ENCODE measurements at regions not wholly inside any gene's neighbourhood (a gene's known extent, or its start where the extent isn't known, plus 50 kb on each side); places are given as distances from the start of the nearest gene placed in this dataset.
"Not testable (repeated sequence)": the region's sequence is repeated elsewhere in the genome, so short reads cannot be mapped to it uniquely, and the experiment has no call there.

DNA sequence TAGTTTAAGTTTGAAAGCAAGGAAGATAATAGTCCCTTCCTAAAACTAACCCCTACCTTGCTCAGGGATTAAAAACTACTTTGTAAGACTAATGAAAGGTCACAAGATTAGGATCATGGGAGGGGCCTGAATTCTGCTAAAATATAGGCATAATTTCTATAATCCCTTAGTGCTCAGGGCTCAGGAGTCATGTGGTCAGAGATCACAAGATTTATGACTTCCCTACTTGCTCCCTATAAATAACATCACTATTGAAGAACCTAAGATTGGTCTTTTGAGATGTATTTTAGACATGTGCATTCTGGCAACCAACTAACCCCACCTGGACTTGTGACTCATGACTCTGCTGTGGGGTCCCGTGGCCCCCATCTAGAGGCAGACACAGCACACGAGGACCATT lies 81.1 kb downstream of the STMND1 start:
- DNase-seq: no peak

DNA sequence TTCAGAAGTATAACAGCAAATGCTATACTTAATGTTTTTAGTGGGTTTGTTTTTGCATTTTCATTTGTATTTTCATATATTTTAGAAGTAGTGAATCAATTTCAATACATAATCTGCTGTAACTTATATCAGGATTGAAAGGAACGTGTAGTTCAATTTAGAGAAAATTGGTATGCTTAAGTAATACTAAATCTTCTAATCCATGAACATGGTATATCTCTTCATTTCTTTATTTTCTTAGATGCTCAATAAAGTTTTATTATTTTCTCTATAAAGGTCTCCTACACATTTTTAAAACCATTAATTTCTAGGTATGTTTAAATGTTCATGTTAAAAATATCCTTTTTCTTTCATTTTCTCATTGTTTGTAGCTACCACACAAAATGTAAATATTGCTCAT lies 85.1 kb downstream of the STMND1 start:
- no peak for DNase-seq

DNA sequence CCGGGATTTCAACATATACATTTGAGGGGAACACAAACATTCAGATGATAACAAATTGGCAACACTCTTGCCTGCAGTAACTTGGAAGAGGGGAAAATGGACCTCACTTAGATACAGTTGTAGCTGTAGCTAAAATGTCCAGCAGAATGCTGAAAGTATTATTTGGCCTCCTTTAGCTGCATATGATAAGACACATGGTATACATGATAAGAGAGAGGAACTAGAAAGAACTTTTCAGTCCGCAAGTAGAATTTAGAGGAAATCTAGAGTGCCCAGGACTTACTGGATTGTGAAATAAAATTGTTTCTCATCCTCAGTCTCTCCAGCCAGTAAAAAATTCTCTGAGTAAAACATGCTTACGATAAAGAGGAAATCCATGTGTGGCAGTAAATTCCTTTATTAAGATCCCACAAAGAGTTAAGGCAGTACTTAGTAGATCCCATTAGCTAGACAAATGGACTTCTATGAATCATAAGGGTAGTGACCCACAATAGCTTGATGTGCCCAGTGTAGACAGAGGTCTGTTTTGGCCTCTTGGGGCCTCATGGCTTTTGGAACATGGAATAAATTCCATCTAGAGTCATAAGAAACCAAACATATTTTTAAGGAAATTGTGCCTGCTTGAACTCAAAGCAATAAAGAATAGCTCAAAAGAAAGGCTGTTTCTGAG lies 87.9 kb upstream of the RBM24 start:
- DNase-seq: peak; percentile 2 to 3

DNA sequence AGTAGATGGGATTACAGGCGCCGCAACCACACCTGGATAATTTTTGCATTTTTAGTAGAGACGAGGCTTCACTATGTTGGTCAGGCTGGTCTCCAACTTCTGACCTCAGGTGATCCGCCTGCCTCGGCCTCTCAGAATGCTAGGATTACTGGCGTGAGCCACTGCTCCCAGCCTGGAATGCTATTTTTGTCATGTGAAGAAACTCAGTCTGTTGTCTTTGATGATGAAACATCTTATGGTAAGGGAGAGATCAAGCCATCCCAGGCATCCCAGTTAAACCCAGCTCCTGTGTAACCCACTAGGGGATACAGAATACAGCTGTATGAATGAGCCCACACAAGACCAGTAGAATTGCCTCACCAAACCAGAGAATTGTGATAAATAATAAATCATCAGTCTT lies 83.6 kb upstream of the RBM24 start:
- DNase-seq: no peak

DNA sequence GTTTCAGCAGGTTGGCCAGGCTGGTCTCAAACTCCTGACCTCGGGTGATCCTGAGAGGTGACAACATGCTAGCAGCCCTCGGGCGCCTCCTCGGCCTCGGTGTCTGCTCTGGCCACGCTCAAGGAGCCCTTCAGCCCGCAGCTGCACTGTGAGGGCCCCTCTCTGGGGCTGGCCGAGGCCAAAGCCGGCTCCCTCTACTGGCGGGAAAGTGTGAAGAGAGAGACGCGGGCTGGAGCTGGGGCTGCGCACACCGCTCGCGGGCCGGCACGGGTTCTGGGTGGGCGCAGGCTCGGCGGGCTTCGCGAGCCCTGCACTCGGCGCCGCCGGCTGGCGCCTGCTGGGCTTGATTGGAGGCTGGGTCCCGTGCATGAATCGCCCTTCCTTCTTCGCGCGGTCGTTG lies 80.8 kb upstream of the RBM24 start:
- DNase-seq: no peak

DNA sequence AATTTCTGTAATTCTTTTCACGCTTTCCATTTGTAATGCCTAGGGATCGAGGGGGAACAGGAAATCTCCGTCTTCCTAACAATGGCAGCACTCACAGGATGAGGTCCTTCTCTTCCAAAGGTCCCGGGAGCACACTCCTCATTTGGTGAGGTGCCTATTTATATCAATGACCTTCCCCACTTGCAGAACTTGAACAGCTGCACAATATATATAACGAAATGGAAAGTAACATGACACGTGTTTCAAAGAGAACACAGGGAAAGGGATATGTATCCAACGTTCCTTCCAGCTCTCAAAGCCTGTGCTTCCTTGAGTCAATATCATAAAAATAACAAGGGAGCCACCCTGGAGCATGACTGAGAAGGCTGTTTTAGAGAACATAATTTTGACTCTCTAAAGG lies 78.6 kb upstream of the RBM24 start:
- DNase-seq: no peak

DNA sequence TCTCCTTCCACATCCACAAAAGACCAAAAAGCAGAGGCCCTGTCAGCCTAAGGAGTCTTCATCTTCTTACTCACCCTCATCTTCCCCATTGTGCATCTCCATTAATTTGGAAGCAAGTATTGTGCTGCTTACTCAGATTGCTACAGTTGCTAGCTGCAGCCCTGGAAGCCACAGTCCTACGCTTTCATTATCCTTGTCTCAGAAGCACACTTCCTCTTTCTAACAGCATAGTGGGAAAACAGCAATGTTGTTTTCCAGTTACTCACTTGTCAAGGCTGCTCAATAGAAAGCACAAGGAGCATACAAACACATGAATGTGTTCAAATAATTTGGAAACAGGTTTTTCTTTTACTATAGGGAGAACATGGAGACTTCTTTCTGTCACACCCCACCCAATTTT lies 76.6 kb upstream of the RBM24 start:
- DNase-seq: peak in 1 of 2 donors; percentile 25

DNA sequence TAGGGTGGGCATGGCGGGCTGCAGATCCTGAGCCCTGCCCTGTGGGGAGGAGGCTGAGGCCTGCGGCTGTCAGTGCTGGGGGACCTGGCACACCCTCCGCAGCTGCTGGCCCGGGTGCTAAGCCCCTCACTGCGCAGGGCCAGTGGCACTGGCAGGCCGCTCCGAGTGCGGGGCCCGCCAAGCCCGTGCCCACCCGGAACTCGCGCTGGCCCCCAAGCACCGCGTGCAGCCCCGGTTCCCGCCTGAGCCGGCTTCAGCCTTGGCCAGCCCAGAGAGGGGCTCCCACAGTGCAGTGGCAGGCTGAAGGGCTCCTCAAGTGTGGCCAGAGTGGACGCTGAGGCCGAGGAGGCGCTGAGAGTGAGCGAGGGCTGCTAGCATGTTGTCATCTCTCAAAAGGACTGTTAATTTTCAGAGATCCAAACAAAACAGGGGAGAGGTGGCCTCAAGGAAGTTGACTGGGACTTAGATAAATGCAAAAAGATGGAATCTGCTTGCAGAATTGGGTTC lies 74.5 kb upstream of the RBM24 start:
- no peak for DNase-seq

DNA sequence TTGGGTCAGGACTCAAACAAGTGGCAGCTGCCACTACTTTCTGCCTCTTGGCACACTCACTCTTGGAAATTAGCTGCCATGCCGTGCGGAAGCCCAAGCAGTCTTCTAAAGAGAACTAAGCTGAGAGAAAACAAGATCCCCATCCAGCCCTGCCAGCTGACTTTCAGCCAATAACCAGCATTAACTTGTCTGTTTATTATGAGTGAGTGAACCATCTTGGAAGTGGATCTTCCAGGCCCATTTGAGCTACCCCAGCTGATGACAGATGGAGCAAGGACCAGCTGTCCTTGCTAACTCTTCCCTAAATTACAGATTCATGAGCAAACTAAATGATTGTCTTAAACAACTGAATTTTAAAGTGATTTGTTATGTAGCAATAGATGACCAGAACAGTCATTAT lies 73.9 kb upstream of the RBM24 start:
- DNase-seq: no peak

DNA sequence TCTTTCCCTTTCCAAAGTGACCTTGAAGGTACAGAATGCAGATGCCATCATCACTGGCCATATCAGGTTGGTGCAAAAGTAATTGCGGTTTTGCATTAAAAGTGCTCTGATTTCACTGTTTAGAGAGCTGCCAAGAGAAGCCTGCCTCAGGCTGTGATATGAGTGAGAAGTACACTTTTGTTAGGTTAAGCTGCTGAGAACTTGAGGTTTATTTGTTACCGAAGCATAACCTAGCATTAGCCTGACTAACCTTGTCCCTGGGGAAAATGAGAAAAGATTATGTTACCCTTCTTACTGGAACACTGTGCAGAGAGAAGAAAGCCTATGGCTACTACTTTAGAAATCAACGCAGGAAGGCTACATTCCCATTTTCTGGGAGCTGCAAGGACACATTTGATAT lies 70.5 kb upstream of the RBM24 start:
- DNase-seq: no peak

DNA sequence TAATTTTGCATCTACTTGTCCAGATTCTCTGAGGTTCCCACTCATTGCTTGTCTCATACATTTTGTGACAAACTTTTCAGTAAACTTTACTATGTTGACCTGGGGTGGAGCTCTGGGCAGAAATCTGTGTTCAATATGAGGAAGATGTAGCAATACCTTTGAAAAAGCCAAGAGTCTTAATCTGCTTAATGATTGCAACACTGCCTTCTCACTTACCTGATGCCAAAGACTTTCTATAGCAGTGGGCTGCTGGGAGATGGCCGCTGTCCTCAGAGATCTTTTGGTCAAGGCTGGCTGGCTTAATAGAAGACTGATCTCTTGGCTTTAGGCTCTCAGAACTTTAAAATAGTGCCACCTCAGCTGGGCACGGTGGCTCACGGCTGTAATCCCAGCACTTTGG lies 70.1 kb upstream of the RBM24 start:
- DNase-seq: no peak

DNA sequence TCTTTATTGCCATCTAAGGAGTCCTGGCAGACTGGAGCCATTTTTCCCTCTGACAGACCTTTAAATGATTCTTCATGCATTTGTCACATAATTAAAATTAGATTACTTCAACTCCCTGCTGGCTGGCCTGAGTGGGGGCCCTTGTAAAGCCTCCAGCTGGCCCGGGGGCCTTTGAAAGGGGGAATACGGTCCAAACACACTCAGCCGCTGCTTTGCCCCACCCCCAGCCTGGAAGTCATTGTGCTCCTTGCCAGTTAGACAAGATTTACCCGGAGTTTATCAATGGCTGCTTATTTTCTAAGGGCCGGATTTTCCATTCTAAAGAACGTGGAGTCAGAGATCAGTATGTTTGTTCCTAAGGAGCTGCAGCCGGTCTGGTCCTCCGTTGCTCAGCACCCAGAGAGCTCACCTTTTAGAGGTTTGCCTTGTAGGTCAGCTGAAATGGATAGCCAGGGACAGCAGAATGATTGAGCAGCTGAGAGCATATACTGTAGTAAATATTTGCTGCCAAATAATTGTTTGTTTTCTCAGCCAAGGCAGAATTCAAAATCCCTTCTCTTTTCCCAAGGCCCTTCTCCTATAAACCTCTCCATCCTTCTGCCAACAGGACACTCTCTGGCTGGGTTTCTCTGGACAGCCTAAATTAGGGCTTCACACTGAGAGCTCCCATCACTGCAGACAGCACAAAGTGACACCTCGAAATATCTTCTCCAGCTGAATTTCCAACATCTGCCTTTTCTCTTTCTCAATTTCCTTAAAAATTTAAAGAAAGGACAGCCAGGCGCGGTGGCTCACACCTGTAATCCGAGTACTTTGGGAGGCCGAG lies 68.4 kb upstream of the RBM24 start:
- no peak for DNase-seq

DNA sequence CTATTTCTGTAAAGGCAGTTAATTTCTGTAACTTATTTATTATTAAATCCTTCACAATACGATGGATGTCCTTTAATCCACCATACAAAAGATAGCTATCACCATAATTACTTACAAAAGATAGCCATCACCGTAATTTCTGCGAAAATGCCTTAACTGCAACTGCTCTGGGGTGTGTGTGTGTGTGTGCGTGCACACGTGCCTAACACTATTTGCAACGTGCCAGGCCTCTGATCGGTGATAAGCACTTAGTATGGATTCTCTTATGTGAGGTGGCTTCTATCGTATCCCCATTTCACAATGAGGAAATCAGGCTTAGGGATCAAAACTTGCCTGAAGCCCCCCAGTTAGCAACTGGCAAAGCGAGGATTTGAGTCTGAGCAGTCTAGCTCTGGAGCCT lies 67.1 kb upstream of the RBM24 start:
- DNase-seq: no peak

DNA sequence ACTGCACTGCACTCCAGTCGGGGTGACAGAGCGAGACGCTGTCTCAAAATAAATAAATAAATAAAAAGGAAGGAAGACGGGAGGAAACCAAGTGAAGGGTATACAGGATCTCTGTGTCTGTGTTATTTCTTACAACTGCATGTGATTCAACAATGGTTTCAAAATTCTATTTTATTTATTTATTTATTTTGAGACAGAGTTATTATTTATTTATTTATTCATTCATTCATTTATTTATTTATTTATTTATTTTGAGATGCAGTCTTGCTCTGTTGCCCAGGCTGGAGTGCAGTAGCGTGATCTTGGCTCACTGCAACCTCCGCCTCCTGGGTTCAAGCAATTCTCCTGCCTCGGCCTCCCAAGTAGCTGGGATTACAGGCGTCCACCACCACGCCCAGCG lies 64.2 kb upstream of the RBM24 start:
- DNase-seq: not testable (repeated sequence)

DNA sequence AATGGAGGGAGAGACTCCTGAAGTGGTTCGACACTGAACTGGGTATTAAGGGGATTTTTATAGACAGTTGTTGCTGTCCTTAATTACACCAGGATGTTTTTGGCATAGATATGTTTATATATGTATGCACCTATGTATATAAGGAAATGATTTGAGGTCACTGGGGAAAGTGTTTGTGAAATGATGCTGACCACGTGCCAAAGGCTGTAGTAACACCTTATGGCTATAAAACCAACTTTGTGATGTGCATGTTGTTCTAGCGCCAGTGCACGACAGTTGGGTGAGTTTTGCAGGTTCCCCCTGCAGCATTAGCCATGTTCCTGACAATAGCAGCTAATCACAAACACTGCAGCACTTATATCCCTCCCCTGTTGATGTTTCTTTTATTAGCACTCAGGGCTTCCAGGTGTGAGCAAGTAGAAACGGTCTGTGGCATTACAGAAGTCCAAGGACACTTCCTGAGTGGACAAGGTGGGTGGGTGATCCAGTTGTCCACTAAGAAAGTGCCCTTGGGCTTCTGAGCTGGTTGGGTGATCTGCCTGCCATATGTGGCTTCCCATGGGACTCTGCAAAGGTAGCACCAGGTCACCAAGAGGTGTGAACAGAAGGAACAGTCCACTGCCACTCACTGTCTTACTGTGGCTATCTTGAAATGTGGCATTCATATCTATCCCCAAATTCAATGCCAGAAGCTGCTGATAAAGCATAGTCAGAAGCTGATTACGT lies 63.0 kb upstream of the RBM24 start:
- no peak for DNase-seq

DNA sequence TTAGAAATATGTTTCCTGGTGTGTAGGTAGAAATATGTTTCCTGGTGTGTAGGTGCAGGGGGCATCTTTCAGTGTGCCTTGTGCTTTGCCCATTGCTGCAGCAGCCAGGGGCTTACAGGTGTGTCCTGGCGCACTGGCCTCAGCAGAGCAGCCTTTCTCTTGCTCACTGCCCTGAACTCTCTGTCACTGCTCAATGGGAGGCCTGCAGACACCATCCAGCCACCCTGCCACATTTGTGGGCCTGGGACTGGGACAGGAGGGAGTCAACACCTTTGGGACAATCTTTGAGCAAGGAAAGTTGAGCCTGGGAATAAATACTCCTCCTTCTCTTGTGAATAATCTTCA lies 62.4 kb upstream of the RBM24 start:
- DNase-seq: no peak

DNA sequence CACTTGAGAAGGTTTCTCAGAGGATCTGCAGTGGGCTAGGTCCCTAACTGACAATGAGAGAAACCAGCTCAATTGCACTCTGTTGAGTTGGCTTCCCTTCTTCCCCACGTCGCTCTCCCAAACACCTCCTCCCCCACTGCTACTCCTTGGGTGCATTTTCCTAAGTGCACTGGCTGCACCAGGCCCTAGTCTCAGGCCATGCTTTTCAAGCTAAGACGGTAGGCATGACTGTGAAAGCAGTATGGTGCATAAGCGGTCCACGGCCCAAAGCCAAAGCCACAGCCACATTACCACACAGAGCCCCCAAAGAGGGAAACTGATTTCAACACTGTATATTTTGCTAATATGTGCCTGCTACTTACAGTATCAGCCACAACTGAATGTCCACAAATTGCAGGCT lies 62.1 kb upstream of the RBM24 start:
- no peak for DNase-seq

DNA sequence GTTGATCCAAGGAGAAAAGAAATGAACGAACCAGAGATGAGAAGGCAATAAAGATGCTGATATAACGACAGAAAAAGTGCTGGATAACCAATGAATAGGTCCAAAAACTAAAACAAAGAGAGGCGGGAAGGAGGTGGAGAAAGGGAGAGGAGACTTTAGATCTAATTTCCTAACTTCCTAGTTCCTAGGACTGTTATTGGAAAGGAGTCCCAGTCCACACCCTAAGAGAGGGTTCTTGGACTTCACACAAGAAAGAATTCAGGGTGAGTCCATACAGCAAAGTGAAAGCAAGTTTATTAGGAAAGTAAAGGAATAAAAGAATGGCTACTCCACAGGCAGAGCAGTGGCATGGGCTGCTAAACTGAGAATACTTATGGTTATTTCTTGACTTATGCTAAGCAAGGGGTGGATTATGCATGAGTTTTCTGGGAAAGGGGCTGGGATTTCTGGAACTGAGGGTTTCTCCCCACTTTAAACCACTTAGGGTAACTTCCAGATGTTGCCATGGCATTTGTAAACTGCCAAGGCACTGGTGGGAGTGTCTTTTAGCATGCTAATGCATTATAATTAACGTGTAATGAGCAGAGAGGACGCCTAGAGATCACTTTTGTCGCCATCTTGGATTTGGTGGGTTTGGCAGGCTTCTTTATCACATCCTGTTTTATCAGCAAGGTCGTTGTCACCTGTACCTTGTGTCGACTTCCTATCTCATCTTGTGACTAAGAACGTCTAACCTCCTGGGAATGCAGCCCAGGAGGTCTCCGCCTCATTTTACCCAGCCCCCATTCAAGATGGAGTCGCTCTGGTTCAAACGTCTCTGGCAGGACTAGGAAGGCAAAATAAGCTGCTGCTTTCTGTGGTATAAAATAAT lies 60.9 kb upstream of the RBM24 start:
- no peak for DNase-seq

DNA sequence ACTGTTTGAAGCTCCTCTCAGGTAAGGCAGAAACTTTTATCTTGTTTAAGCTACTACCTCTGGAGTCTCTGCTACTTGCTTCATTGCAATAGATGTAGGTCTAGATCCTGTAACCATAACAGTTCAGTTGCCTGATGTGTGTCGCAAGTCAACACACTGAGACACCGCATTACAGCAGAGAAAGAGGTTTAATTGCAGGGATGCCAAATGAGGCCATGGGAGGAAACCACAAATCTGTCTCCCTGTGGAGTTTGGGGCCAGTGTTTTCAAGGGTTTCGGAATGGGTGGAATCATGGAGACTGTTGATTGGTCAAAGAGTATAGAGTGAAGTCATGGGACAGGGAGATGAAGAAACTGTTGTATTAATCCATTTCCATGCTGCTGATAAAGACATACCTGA lies 57.1 kb upstream of the RBM24 start:
- no peak for DNase-seq

DNA sequence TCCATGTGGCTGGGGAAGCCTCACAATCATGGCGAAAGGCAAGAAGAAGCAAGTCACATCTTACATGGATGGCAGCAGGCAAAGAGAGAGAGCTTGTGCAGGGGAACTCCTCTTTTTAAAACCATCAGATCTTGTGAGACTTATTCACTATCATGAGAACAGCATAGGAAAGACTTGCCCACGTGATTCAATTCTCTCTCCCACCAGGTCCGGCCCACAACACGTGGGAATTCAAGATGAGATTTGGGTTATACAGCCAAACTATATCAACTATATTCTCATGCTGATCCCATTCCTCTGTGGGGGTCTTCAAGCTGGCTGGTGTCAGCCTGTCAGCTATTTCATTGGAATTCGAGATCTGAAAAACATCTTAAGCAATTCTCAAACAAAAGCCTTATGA lies 56.7 kb upstream of the RBM24 start:
- not testable (repeated sequence) for DNase-seq

DNA sequence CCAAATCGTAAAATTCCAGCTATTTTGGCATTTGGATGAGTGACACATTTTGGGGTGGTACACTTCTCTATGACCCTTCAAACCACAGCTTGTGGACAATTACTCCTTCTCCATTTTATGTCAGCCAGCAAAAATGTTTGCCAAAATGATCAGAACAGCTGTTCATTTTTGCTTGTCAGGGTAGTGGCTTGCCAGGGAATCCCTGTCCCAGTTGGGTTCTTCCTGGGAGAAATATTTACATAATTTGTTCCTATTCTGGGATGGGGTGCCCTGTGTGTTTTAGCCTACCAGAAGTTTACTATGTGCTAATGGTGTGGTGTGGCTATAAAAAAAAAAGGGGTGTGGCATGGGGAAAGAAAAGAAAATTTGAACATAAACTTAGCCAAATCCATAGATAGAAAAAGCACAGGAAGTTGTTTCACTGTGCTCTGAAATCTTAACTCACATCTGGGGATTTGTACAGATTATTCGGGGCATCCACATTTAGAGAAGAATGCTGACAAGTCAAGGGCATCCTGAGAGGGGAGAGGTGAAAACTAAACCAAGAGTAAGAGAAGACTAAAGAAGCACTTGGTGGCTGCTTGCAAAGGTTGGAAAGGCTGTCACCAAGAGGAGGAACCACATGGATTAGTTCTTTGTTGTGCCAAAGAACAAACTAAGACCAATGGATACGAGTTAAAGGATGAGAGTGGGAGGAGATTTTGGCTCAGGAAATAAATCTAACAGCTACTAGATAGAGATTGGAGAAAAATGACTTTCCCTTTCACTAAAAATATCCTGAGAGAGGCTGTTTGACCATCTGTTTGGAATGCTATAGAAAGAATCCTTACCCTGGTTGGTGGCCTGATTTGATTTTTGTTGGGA lies 55.2 kb upstream of the RBM24 start:
- no peak for DNase-seq

DNA sequence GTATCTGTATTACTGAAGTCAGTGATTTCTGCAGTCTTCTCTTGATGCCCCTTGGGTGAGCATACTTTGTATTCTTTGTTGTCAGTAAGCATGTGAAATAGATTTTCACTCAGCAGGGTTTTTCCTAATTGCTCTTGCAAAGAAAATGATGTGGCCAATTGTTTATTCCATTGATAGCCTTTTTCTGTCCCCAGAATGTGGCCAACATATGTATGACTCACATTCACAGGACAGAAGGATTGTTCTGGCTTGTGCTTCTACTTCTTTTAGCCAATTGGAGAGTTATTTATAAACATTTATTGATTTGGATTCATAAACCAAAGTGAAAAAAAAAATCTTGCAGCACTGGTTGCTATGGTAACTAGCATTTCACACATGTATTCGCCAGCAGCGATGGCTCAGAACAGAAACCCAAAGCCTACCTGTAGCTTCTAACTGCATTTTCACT lies 54.4 kb upstream of the RBM24 start:
- DNase-seq: no peak

Measured in inflammatory macrophage treated with lipopolysaccharide for 1 hour (primary cell).